Mesendoderm (in vitro differentiated cells): ENCODE measurements at regions not wholly inside any gene's neighbourhood (a gene's known extent, or its start where the extent isn't known, plus 50 kb on each side); places are given as distances from the start of the nearest gene placed in this dataset.
A peak's percentile ranks its signal among the peaks of the same experiment; 100 is the strongest.

Source experiments
- DNase-seq: peaks from one replicate; pipeline ENCODE4 v3.0.0; 2013
- H2AK5ac ChIP-seq: 2 replicates; pipeline ENCODE4 v1.6.1; 2013; ENCODE audit warnings: low read length, inconsistent platforms
- H2BK120ac ChIP-seq: 2 replicates; pipeline ENCODE4 v1.6.1; 2013; ENCODE audit warnings: low read depth, mild to moderate bottlenecking, low read length, moderate library complexity, mixed read lengths
- H2BK15ac ChIP-seq: replicated peaks from 2 replicates; pipeline ENCODE4 v1.6.1; 2013; ENCODE audit warnings: low read depth, mild to moderate bottlenecking, moderate library complexity
- H2BK5ac ChIP-seq: 2 replicates; pipeline ENCODE4 v1.6.1; 2013; ENCODE audit warnings: low read length, inconsistent platforms
- H3K18ac ChIP-seq: 2 replicates; pipeline ENCODE4 v1.6.1; 2013; ENCODE audit warnings: mild to moderate bottlenecking, low read length, mixed read lengths
- H3K23ac ChIP-seq: one replicate; pipeline ENCODE4 v1.6.1; 2013; ENCODE audit warnings: low read length
- H3K27ac ChIP-seq: 2 replicates; pipeline ENCODE4 v1.5.1; 2013; ENCODE audit warnings: low read depth, mild to moderate bottlenecking, inconsistent platforms, low read length, moderate library complexity
- H3K27me3 ChIP-seq: 2 replicates; pipeline ENCODE4 v1.6.1; 2013; ENCODE audit warnings: low read length, control low read depth, mild to moderate bottlenecking, inconsistent platforms; ENCODE audit not compliant: insufficient read depth, poor library complexity
- H3K36me3 ChIP-seq: 2 replicates; pipeline ENCODE4 v1.6.1; 2013; ENCODE audit warnings: low read length, inconsistent platforms; ENCODE audit not compliant: control insufficient read depth, insufficient read depth
- H3K4ac ChIP-seq: one replicate; pipeline ENCODE4 v1.6.1; 2013; ENCODE audit warnings: low read depth, mild to moderate bottlenecking, low read length, moderate library complexity
- H3K4me1 ChIP-seq: 2 replicates; pipeline ENCODE4 v1.6.1; 2013; ENCODE audit warnings: low read depth, low read length, inconsistent platforms; ENCODE audit not compliant: control insufficient read depth
- H3K4me2 ChIP-seq: 2 replicates; pipeline ENCODE4 v1.6.1; 2013; ENCODE audit warnings: low read length
- H3K4me3 ChIP-seq: 2 replicates; pipeline ENCODE4 v1.5.1; 2013; ENCODE audit warnings: mild to moderate bottlenecking, low read length
- H3K56ac ChIP-seq: one replicate; pipeline ENCODE4 v1.6.1; 2013; ENCODE audit warnings: low read length
- H3K79me1 ChIP-seq: 2 replicates; pipeline ENCODE4 v1.6.1; 2013; ENCODE audit warnings: low read length, inconsistent platforms
- H3K79me2 ChIP-seq: 2 replicates; pipeline ENCODE4 v1.6.1; 2013; ENCODE audit warnings: mild to moderate bottlenecking, low read length; ENCODE audit not compliant: control insufficient read depth, insufficient read depth
- H3K9ac ChIP-seq: 2 replicates; pipeline ENCODE4 v1.6.1; 2013; ENCODE audit warnings: low read length, inconsistent platforms
- H4K5ac ChIP-seq: one replicate; pipeline ENCODE4 v1.6.1; 2013; ENCODE audit warnings: low read length
- H4K8ac ChIP-seq: one replicate; pipeline ENCODE4 v1.6.1; 2013; ENCODE audit warnings: low read depth, mild to moderate bottlenecking, control low read depth, low read length, moderate library complexity
- WGBS: extraction: QIAGEN DNeasy Blood & Tissue Kit; methylation state at CpG from one replicate; pipeline ENCODE4 v1.1.7; 2013; ENCODE audit warnings: low lambda C conversion rate, missing lambda C conversion rate; ENCODE audit not compliant: insufficient coverage; ENCODE audit errors: extremely low coverage; 5-methylcytosine and 5-hydroxymethylcytosine counted together

DNA sequence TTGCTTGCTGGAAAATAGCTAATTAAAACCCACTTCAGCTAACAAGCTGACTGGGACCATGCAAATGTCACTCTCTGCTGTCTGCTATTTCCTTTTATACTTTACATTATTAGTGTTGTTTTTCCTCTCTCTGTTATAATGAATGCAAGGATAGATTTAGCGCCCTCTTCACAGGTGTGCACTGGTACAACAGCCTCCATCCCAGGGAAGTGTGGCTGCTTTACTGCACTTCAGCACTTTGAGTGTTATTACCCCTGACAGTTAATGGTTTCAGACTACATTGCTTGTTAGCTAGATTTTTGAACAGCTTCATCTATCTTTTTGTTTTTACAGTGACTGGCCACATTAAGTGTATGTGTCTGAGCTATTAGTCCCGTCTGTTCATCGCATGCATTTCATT, 405.7 kb downstream of the RNF144B start:
- Histone ChIP-seq H3K4ac (no peak overlapping the region), H3K56ac (no peak overlapping the region), H3K27me3 (no peaks in the 10 kb centered on the region), H3K9ac (no peak overlapping the region), H2BK15ac (no peak overlapping the region), H3K18ac (no peak overlapping the region), H2BK5ac (no peak overlapping the region), H3K27ac (no peak overlapping the region), H4K8ac (no peak overlapping the region), H2BK120ac (no peak overlapping the region), H3K4me1 (peaks cover 6% of the 10 kb centered on the region), H3K36me3 (no peaks in the 10 kb centered on the region), H3K23ac (no peak overlapping the region), H2AK5ac (no peak overlapping the region), H3K79me2 (no peaks in the 10 kb centered on the region), H3K4me3 (no peak overlapping the region), H4K5ac (no peak overlapping the region), H3K4me2 (no peak overlapping the region), H3K79me1 (no peaks in the 10 kb centered on the region)
- no peak for DNase-seq
- WGBS: no CpG with 5 or more reads among the region's 3 CpGs

DNA sequence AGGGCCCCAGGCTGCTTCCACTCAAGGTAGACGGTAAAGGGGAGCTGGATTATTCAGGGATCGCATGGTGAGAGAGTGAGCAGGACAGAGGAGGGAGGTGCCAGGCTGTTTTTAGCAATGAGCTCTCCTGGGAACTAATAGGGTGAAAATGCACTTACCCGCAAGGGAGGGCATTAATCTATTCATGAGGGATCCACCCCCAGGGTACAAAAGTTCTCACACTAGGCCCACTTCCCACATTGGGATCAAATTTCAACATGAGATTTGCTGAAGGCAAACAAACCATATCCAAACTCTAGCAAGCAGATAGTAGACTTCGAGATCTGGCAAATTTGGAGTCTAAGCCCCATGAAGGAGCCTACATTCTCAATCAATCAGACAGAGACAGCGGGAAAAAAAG, 408.6 kb downstream of the RNF144B start:
- no peaks in the 10 kb centered on the region for H3K36me3 ChIP-seq
- H2BK15ac ChIP-seq: no peak overlapping the region
- no peak overlapping the region for H3K4me3 ChIP-seq
- H3K79me2 ChIP-seq: no peaks in the 10 kb centered on the region
- no peaks in the 10 kb centered on the region for H3K79me1 ChIP-seq
- DNase-seq: peak; percentile 50
- no peak overlapping the region for H3K23ac ChIP-seq
- H3K4me1 ChIP-seq: peaks cover 6% of the 10 kb centered on the region
- H4K5ac ChIP-seq: no peak overlapping the region
- no peak overlapping the region for H3K18ac ChIP-seq
- no peak overlapping the region for H3K56ac ChIP-seq
- H3K27ac ChIP-seq: no peak overlapping the region
- no peak overlapping the region for H3K9ac ChIP-seq
- no peak overlapping the region for H4K8ac ChIP-seq
- no CpG with 5 or more reads among the region's 5 CpGs for WGBS
- no peak overlapping the region for H3K4me2 ChIP-seq
- H2BK5ac ChIP-seq: no peak overlapping the region
- H3K4ac ChIP-seq: no peak overlapping the region
- no peak overlapping the region for H2BK120ac ChIP-seq
- H3K27me3 ChIP-seq: no peaks in the 10 kb centered on the region
- no peak overlapping the region for H2AK5ac ChIP-seq

DNA sequence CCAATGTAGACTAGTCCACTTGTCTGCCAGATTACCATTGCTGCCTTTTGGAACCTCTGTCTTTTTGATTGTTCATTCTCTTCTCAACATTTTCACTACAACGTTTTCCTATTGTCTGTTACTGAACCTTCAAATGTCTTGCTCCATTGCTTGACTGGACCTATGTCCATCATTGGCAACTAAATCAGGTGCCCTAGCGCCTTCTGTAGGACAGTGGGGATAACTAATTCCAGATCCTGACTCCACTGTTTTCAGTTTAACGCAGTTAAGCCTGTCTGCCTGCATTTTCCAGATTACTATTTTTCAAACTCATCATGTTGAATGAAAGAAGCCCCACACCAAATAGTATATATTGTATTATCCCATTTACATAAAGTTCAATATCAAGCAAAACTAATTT, 433.6 kb downstream of the RNF144B start:
- Histone ChIP-seq H3K36me3 (no peaks in the 10 kb centered on the region), H2BK15ac (no peak overlapping the region)
- WGBS: no CpG with 5 or more reads among the region's 3 CpGs

DNA sequence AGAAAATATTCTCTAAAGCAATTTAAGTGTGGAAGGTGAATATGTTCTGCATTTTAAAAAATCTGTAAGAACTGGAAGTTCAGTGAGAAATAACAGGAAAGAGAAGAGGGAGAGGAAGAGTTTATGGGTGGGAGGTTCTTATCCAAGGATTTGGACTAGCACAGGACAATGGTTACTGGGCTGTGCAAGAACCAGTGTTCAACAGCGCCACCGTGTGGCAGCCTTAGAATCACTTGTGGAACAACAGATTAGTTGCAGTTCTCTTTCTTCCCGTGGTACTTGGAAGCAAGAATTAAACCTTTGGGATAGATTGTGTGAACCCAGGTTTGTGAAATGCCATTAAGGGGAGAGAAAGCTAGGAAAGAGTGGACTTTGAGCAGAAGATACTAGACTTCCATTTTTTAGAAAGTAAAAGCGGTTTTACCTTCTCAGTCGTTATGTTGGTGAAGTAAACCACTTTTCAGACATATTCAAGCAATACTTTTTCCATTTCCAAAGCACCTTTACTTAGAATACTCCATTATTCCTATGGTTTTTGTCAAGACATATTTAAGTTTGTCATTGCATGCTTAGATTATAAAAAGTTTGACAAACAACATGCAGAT, 436.7 kb downstream of the RNF144B start:
- H4K5ac ChIP-seq: no peak overlapping the region

More for the DNA sequence above, 433.6 kb downstream of the RNF144B start:
- Histone ChIP-seq H2AK5ac (no peak overlapping the region), H3K4me3 (no peak overlapping the region), H3K4ac (no peak overlapping the region), H3K27me3 (no peaks in the 10 kb centered on the region), H3K56ac (no peak overlapping the region), H3K79me2 (no peaks in the 10 kb centered on the region), H3K4me2 (no peak overlapping the region), H3K9ac (no peak overlapping the region), H2BK5ac (no peak overlapping the region), H3K4me1 (no peaks in the 10 kb centered on the region), H3K27ac (no peak overlapping the region), H4K5ac (no peak overlapping the region), H3K79me1 (no peaks in the 10 kb centered on the region), H3K18ac (no peak overlapping the region), H4K8ac (no peak overlapping the region), H3K23ac (no peak overlapping the region), H2BK120ac (no peak overlapping the region)
- DNase-seq: peak; percentile 45

DNA sequence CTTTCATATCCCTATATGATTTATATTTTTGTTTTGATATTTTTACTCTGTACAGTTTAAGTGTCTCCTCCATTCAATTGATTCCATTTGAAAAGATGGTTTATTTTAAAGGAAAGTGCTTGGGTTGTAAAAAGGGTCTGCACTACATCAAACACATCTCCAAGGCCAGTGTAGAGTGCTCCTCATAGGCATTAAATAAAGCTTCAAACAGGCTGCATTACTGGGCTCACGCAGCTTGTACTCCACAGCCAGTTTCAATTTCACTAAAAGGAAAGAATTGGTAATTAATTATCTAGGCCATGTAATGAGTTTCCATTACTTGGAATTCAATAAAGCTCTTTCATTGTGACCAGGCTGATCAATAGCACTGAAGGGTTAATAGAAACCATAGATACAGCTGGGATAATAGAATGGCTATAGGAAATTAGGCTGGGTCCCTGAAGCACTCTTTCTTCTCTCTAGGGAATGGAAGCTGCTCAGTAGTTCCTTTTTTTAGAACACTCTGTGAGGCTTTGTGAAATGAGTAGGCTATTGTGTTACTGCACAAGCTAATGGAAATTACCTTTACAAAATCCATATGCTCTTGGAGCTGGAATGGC, 442.2 kb downstream of the RNF144B start:
- Histone ChIP-seq H3K79me1 (no peaks in the 10 kb centered on the region), H3K4me1 (no peaks in the 10 kb centered on the region), H3K18ac (no peak overlapping the region), H3K56ac (no peak overlapping the region), H4K5ac (no peak overlapping the region), H2BK15ac (no peak overlapping the region), H3K27me3 (no peaks in the 10 kb centered on the region), H3K4me2 (no peak overlapping the region), H2BK120ac (no peak overlapping the region), H4K8ac (no peak overlapping the region), H2BK5ac (no peak overlapping the region), H3K4me3 (no peak overlapping the region), H2AK5ac (no peak overlapping the region), H3K36me3 (no peaks in the 10 kb centered on the region), H3K4ac (no peak overlapping the region), H3K9ac (no peak overlapping the region), H3K79me2 (no peaks in the 10 kb centered on the region), H3K27ac (no peak overlapping the region), H3K23ac (no peak overlapping the region)
- no CpG with 5 or more reads among the region's 1 CpG for WGBS
- no peak for DNase-seq

More for the DNA sequence above, 436.7 kb downstream of the RNF144B start:
- Histone ChIP-seq H2BK15ac (no peak overlapping the region), H3K4me3 (no peak overlapping the region), H4K8ac (no peak overlapping the region), H3K4me1 (no peaks in the 10 kb centered on the region), H3K18ac (no peak overlapping the region), H3K9ac (no peak overlapping the region), H3K23ac (no peak overlapping the region), H2BK120ac (no peak overlapping the region), H3K36me3 (no peaks in the 10 kb centered on the region), H3K79me2 (no peaks in the 10 kb centered on the region), H3K4me2 (no peak overlapping the region), H3K4ac (no peak overlapping the region), H3K27me3 (no peaks in the 10 kb centered on the region), H2AK5ac (no peak overlapping the region), H3K79me1 (no peaks in the 10 kb centered on the region), H3K56ac (no peak overlapping the region), H3K27ac (no peak overlapping the region), H2BK5ac (no peak overlapping the region)
- DNase-seq: peak; percentile 80
- WGBS: no CpG with 5 or more reads among the region's 5 CpGs

DNA sequence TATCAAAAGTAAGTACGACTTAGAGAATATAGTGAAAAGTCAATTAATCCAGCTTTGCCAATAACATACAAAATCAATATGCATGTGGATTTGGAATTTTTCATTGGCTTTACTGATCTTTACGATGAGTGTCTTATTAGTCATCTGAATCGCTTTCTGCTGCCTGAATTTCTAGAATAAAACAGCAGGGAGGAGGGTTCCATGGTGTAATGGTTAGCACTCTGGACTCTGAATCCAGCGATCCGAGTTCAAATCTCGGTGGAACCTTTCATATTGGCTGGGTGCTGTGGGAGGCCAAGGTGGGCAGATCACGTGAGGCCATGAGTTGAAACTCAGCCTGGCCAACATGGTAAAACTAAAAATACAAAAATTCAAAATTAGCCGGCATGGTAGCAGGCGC, 448.8 kb downstream of the RNF144B start:
- Histone ChIP-seq H3K18ac (no peak overlapping the region), H3K9ac (no peak overlapping the region), H3K4me1 (no peaks in the 10 kb centered on the region), H2BK120ac (no peak overlapping the region), H4K8ac (no peak overlapping the region), H3K79me2 (no peaks in the 10 kb centered on the region), H3K4ac (no peak overlapping the region), H2AK5ac (no peak overlapping the region), H3K36me3 (no peaks in the 10 kb centered on the region), H3K27me3 (no peaks in the 10 kb centered on the region), H3K4me2 (no peak overlapping the region), H3K27ac (no peak overlapping the region), H4K5ac (no peak overlapping the region), H3K56ac (no peak overlapping the region), H2BK5ac (no peak overlapping the region), H3K23ac (no peak overlapping the region), H2BK15ac (no peak overlapping the region), H3K4me3 (no peak overlapping the region), H3K79me1 (no peaks in the 10 kb centered on the region)
- no CpG with 5 or more reads among the region's 9 CpGs for WGBS
- DNase-seq: peak; percentile 23
